LNCAP (cell line): ENCODE measurements at regions not wholly inside any gene's neighbourhood (a gene's known extent, or its start where the extent isn't known, plus 50 kb on each side); places are given as distances from the start of the nearest gene placed in this dataset.

ENCODE experiments used
- TF ChIP-seq, protein P1 (sequence below): fragments of 450-650 bp; IDR thresholded peaks from 2 replicates; pipeline ENCODE4 v1.5.1; 2017; ENCODE audit warnings: mild to moderate bottlenecking

GRCh38 chr1:239457491-239458143 is 71.2 kb downstream of the CHRM3 start:
- TF ChIP-seq, protein P1, sequence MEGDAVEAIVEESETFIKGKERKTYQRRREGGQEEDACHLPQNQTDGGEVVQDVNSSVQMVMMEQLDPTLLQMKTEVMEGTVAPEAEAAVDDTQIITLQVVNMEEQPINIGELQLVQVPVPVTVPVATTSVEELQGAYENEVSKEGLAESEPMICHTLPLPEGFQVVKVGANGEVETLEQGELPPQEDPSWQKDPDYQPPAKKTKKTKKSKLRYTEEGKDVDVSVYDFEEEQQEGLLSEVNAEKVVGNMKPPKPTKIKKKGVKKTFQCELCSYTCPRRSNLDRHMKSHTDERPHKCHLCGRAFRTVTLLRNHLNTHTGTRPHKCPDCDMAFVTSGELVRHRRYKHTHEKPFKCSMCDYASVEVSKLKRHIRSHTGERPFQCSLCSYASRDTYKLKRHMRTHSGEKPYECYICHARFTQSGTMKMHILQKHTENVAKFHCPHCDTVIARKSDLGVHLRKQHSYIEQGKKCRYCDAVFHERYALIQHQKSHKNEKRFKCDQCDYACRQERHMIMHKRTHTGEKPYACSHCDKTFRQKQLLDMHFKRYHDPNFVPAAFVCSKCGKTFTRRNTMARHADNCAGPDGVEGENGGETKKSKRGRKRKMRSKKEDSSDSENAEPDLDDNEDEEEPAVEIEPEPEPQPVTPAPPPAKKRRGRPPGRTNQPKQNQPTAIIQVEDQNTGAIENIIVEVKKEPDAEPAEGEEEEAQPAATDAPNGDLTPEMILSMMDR = no peak

- TF ChIP-seq, protein P1 = no peak
Measured at GRCh38 chr1:239458144-239458500, 71.8 kb downstream of the CHRM3 start.

GRCh38 chr1:239467730-239468129 is 81.4 kb downstream of the CHRM3 start:
- TF ChIP-seq, protein P1 = no peak

GRCh38 chr1:239478069-239478468 is 91.7 kb downstream of the CHRM3 start:
- TF ChIP-seq, protein P1 = no peak

GRCh38 chr1:239483391-239483790 is 97.0 kb downstream of the CHRM3 start:
- TF ChIP-seq, protein P1 = no peak

GRCh38 chr1:239493811-239494414 is 107.5 kb downstream of the CHRM3 start:
- TF ChIP-seq, protein P1 = no peak

GRCh38 chr1:239505094-239505493 is 118.7 kb downstream of the CHRM3 start:
- TF ChIP-seq, protein P1 = no peak
